H1 (cell line): ENCODE measurements at regions not wholly inside any gene's neighbourhood (a gene's known extent, or its start where the extent isn't known, plus 50 kb on each side); places are given as distances from the start of the nearest gene placed in this dataset.

Experiments
- CTCF ChIA-PET: fragments of 300-600 bp; sonication (Branson Sonifier 250); formaldehyde crosslinking; loops from one replicate; lab custom pipeline; 2021; ENCODE audit not compliant: partially characterized antibody; lab: Charles Lee
- POLR2A ChIA-PET: fragments of 300-600 bp; sonication (Branson Sonifier 250); formaldehyde crosslinking; loops from one replicate; lab custom pipeline; 2021; ENCODE audit warnings: inconsistent platforms; ENCODE audit not compliant: partially characterized antibody; lab: Charles Lee
- DNase-seq, 2 experiments: peaks; one replicate each; pipeline versions ENCODE4 v3.0.0 to v3.0.0-alpha.2; 2010 to 2022; ENCODE audit warnings: low spot score in 2 of 2, low read depth in 1 of 2, mixed read lengths in 1 of 2
- FAIRE-seq: peaks from 2 replicates; lab custom pipeline; 2011; peaks lifted over from hg19 to GRCh38; lab: Jason Lieb, UNC
- H2AFZ ChIP-seq: 2 replicates; pipeline ENCODE4 v1.8.1; 2012; ENCODE audit warnings: low read length, inconsistent platforms
- H2AK5ac ChIP-seq: 2 replicates; pipeline ENCODE4 v1.6.1; 2013; ENCODE audit warnings: low read depth, low read length
- H2BK120ac ChIP-seq: replicated peaks from 2 replicates; pipeline ENCODE3; 2013; ENCODE audit warnings: low read depth, low read length, inconsistent platforms
- H2BK12ac ChIP-seq: 2 replicates; pipeline ENCODE4 v1.6.1; 2013; ENCODE audit warnings: low read depth, low read length
- H2BK15ac ChIP-seq: 2 replicates; pipeline ENCODE4 v1.6.1; 2013; ENCODE audit warnings: low read length
- H2BK20ac ChIP-seq: 2 replicates; pipeline ENCODE4 v1.6.1; 2013; ENCODE audit warnings: low read length
- H2BK5ac ChIP-seq: 2 replicates; pipeline ENCODE4 v1.6.1; 2013; ENCODE audit warnings: low read depth, low read length
- H3K14ac ChIP-seq: 2 replicates; pipeline ENCODE4 v1.6.1; 2013; ENCODE audit warnings: inconsistent platforms; ENCODE audit not compliant: insufficient read length
- H3K18ac ChIP-seq: 2 replicates; pipeline ENCODE4 v1.6.1; 2013; ENCODE audit warnings: low read length; ENCODE audit errors: extremely low read depth
- H3K23ac ChIP-seq: 2 replicates; pipeline ENCODE4 v1.6.1; 2013; ENCODE audit warnings: inconsistent platforms; ENCODE audit not compliant: insufficient read length
- H3K23me2 ChIP-seq: 2 replicates; pipeline ENCODE4 v1.6.1; 2013; ENCODE audit warnings: low read depth, low read length
- H3K27ac ChIP-seq: 2 replicates; pipeline ENCODE4 v1.6.1; 2011; ENCODE audit warnings: low read depth, low read length, inconsistent platforms
- H3K27me3 ChIP-seq, 4 experiments: replicated peaks in 1 of 4; 1 replicate in 1 of 4; 2 replicates in 3 of 4; pipeline versions ENCODE4 v1.6.1 to v1.8.1; 2011 to 2013; ENCODE audit warnings: low read length in 3 of 4, mild to moderate bottlenecking in 3 of 4, inconsistent platforms in 2 of 4, mixed read lengths in 2 of 4, moderate library complexity in 1 of 4; ENCODE audit not compliant: control insufficient read depth in 3 of 4, insufficient read depth in 3 of 4; ENCODE audit errors: extremely low read depth in 1 of 4
- H3K36me3 ChIP-seq, 4 experiments: 2 replicates each; pipeline versions ENCODE4 v1.6.1 to v1.8.1; 2011 to 2013; ENCODE audit warnings: mild to moderate bottlenecking in 4 of 4, low read length in 3 of 4, moderate library complexity in 2 of 4, control low read depth in 1 of 4, inconsistent platforms in 1 of 4; ENCODE audit not compliant: insufficient read depth in 4 of 4, control insufficient read depth in 2 of 4
- H3K4ac ChIP-seq: replicated peaks from 2 replicates; pipeline ENCODE3; 2013; ENCODE audit warnings: low read length, low read depth, mixed read lengths, inconsistent platforms; ENCODE audit not compliant: insufficient read length
- H3K4me1 ChIP-seq, 4 experiments: replicated peaks in 1 of 4; 1 replicate in 1 of 4; 2 replicates in 3 of 4; pipeline versions ENCODE4 v1.6.1 to v1.8.1; 2011 to 2013; ENCODE audit warnings: low read length in 3 of 4, inconsistent platforms in 2 of 4, mixed read lengths in 1 of 4; ENCODE audit not compliant: insufficient read depth in 4 of 4, control insufficient read depth in 3 of 4
- H3K4me2 ChIP-seq, 2 experiments: 2 replicates each; pipeline versions ENCODE4 v1.6.1 to v1.8.1; 2011 to 2013; ENCODE audit warnings: low read depth in 2 of 2, low read length in 2 of 2, control low read depth in 1 of 2, inconsistent platforms in 1 of 2, mild to moderate bottlenecking in 1 of 2; ENCODE audit not compliant: insufficient read depth in 1 of 2
- H3K4me3 ChIP-seq, 4 experiments: fragments of 200-600, 300-600 bp in 1 of 4; sonication (generic), shearing (Covaris generic), sonication (Bioruptor Twin) in 1 of 4; 2 replicates each; pipeline versions ENCODE4 v1.5.1 to v1.8.1; 2011 to 2016; ENCODE audit warnings: low read length in 4 of 4, low read depth in 3 of 4, control low read depth in 2 of 4, inconsistent platforms in 2 of 4, mild to moderate bottlenecking in 2 of 4, mixed read lengths in 1 of 4, moderate library complexity in 1 of 4; ENCODE audit not compliant: insufficient read depth in 2 of 4; ENCODE audit errors: extremely low read depth in 1 of 4
- H3K56ac ChIP-seq: replicated peaks from 2 replicates; pipeline ENCODE3; 2013; ENCODE audit warnings: low read depth, mild to moderate bottlenecking, mixed read lengths, low read length, inconsistent platforms; ENCODE audit not compliant: insufficient read length
- H3K79me1 ChIP-seq: 2 replicates; pipeline ENCODE4 v1.6.1; 2013; ENCODE audit warnings: low read depth, low read length, control low read depth
- H3K79me2 ChIP-seq, 2 experiments: 2 replicates each; pipeline versions ENCODE4 v1.6.1 to v1.8.1; 2012 to 2013; ENCODE audit warnings: low read length in 2 of 2, mild to moderate bottlenecking in 2 of 2, inconsistent platforms in 1 of 2; ENCODE audit not compliant: insufficient read depth in 2 of 2, control insufficient read depth in 1 of 2
- H3K9ac ChIP-seq, 4 experiments: replicated peaks in 1 of 4; 1 replicate in 1 of 4; 2 replicates in 3 of 4; pipeline versions ENCODE4 v1.6.1 to v1.8.1; 2011 to 2013; ENCODE audit warnings: low read depth in 3 of 4, low read length in 3 of 4, control low read depth in 2 of 4, mild to moderate bottlenecking in 2 of 4, moderate library complexity in 2 of 4, inconsistent platforms in 1 of 4; ENCODE audit errors: extremely low read depth in 1 of 4
- H3K9me3 ChIP-seq, 2 experiments: 2 replicates each; pipeline versions ENCODE4 v1.6.1 to v1.8.1; 2012 to 2013; ENCODE audit warnings: mild to moderate bottlenecking in 2 of 2, moderate library complexity in 2 of 2, control low read depth in 1 of 2, inconsistent platforms in 1 of 2, low read depth in 1 of 2, low read length in 1 of 2, mixed read lengths in 1 of 2; ENCODE audit not compliant: insufficient read depth in 2 of 2
- H4K20me1 ChIP-seq, 2 experiments: replicated peaks in 1 of 2; 2 replicates each; pipeline versions ENCODE3 to v1.8.1; 2011 to 2013; ENCODE audit warnings: inconsistent platforms in 2 of 2, low read length in 2 of 2, mild to moderate bottlenecking in 1 of 2; ENCODE audit not compliant: insufficient read depth in 2 of 2, control insufficient read depth in 1 of 2
- H4K5ac ChIP-seq: 2 replicates; pipeline ENCODE4 v1.6.1; 2013; ENCODE audit warnings: low read length, low read depth, mixed read lengths, inconsistent platforms; ENCODE audit not compliant: insufficient read length
- H4K8ac ChIP-seq: 2 replicates; pipeline ENCODE4 v1.8.0; 2013; ENCODE audit warnings: mild to moderate bottlenecking, moderate library complexity, low read length, inconsistent platforms; ENCODE audit not compliant: insufficient read depth; ENCODE audit errors: extremely low read depth
- H4K91ac ChIP-seq: replicated peaks from 2 replicates; pipeline ENCODE3; 2013; ENCODE audit warnings: low read length, mixed read lengths, inconsistent platforms; ENCODE audit not compliant: insufficient read length
- BACH1 ChIP-seq: IDR thresholded peaks from 2 replicates; pipeline ENCODE4 v1.6.1; 2012; ENCODE audit warnings: low read length, improper control_type of control experiment
- BCL11A ChIP-seq, 2 experiments: IDR thresholded peaks; one replicate each; pipeline ENCODE4 v1.6.1; 2011; ENCODE audit warnings: low read depth in 2 of 2, low read length in 2 of 2, mild to moderate bottlenecking in 2 of 2
- BRCA1 ChIP-seq: IDR thresholded peaks from 2 replicates; pipeline ENCODE4 v1.6.1; 2012; ENCODE audit warnings: low read depth, low read length, improper control_type of control experiment
- CREB1 ChIP-seq: IDR thresholded peaks from 2 replicates; pipeline ENCODE4 v1.6.1; 2012; ENCODE audit warnings: inconsistent platforms
- GTF2F1 ChIP-seq: IDR thresholded peaks from 2 replicates; pipeline ENCODE4 v1.6.1; 2012; ENCODE audit warnings: low read depth, low read length, improper control_type of control experiment, borderline replicate concordance
- KDM1A ChIP-seq: fragments of 200-600, 300-600 bp; sonication (generic); IDR thresholded peaks from 2 replicates; pipeline ENCODE4 v1.7.1; 2016; ENCODE audit warnings: mild to moderate bottlenecking, low read length, borderline replicate concordance
- KDM5A ChIP-seq: fragments of 200-600 bp; IDR thresholded peaks from 2 replicates; pipeline ENCODE4 v1.7.1; 2012; ENCODE audit warnings: mild to moderate bottlenecking, low read length, inconsistent platforms, mixed read lengths
- MAFK ChIP-seq: IDR thresholded peaks from 2 replicates; pipeline ENCODE4 v1.6.1; 2012; ENCODE audit warnings: low read depth, mild to moderate bottlenecking, improper control_type of control experiment, low read length
- MAX ChIP-seq: IDR thresholded peaks from 2 replicates; pipeline ENCODE4 v1.6.1; 2012; ENCODE audit warnings: inconsistent platforms
- POLR2A ChIP-seq, 2 experiments: IDR thresholded peaks; 1 replicate in 1 of 2; 2 replicates in 1 of 2; pipeline ENCODE4 v1.6.1; 2011; ENCODE audit warnings: low read depth in 2 of 2, low read length in 2 of 2, mild to moderate bottlenecking in 2 of 2; ENCODE audit errors: control extremely low read depth in 1 of 2
- POLR2AphosphoS5 ChIP-seq: IDR thresholded peaks from 2 replicates; pipeline ENCODE4 v1.6.1; 2011; ENCODE audit warnings: low read depth, low read length
- SIX5 ChIP-seq: IDR thresholded peaks from 2 replicates; pipeline ENCODE4 v1.6.1; 2011; ENCODE audit warnings: mild to moderate bottlenecking, low read depth, low read length
- TAF1 ChIP-seq: IDR thresholded peaks from 2 replicates; pipeline ENCODE4 v1.6.1; 2011; ENCODE audit warnings: mild to moderate bottlenecking, low read depth, low read length
- TAF7 ChIP-seq: optimal IDR thresholded peaks from 2 replicates; pipeline ENCODE3; 2011; ENCODE audit warnings: low read depth, mild to moderate bottlenecking, inconsistent platforms, low read length, moderate library complexity, borderline replicate concordance
- TBP ChIP-seq: IDR thresholded peaks from 2 replicates; pipeline ENCODE4 v1.6.1; 2011; ENCODE audit warnings: low read depth, low read length, improper control_type of control experiment
- WGBS, 2 experiments: shearing (Covaris generic) in 1 of 2; methylation state at CpG; one replicate each; pipeline versions ENCODE4 v1.1.6 to v1.1.7; 2013 to 2015; ENCODE audit warnings: low lambda C conversion rate in 2 of 2, mixed read lengths in 2 of 2, inconsistent platforms in 1 of 2, low coverage in 1 of 2, missing lambda C conversion rate in 1 of 2; ENCODE audit not compliant: insufficient replicate concordance in 2 of 2, insufficient coverage in 1 of 2, insufficient read length in 1 of 2; ENCODE audit errors: extremely low coverage in 1 of 2, missing lambda C conversion rate in 1 of 2; 5-methylcytosine and 5-hydroxymethylcytosine counted together
- TF ChIP-seq, protein P1 (sequence below): IDR thresholded peaks from 2 replicates; pipeline ENCODE4 v1.6.1; 2011; ENCODE audit warnings: low read depth, mild to moderate bottlenecking, low read length; ENCODE audit not compliant: insufficient read depth

DNA sequence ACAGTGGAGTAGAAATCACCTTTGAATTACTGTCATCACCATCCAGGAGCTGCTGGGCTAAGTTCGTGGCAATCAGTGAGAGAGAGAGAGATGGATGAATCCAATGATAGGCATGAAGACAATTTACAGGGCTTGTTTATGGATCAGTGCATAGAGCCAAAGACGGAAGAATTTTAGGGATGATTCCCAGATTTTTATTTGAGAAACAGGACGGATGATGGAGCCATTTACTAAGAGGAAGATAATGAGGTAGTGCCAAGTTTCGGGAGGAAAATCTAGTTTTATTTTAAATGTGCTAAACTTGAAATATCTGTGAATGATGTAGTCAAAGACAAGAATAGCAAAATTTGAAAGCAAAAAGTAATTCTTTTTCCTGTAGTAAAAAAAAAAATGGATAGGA lies 394.2 kb upstream of the PAPPA start:
- Histone ChIP-seq H4K20me1 (no peaks in the 10 kb centered on the region), H3K9ac (no peak overlapping the region), H2AK5ac (no peak overlapping the region), H2BK20ac (no peak overlapping the region), H4K8ac (no peak overlapping the region), H2BK5ac (no peak overlapping the region), H3K18ac (no peak overlapping the region), H2BK15ac (no peak overlapping the region), H2BK12ac (no peak overlapping the region), H3K23me2 (no peaks in the 10 kb centered on the region), H3K79me2 (no peaks in the 10 kb centered on the region), H4K5ac (no peak overlapping the region), H3K27me3 (no peaks in the 10 kb centered on the region)
- POLR2A ChIA-PET, result no interaction called here
- no peak for DNase-seq
- 81% methylated on average over 4 of the region's 4 CpGs; no CpG with 5 or more reads in 1 of the 2 experiments for WGBS, 2 experiments
- TF ChIP-seq BRCA1 (no peak), KDM1A (no peak), BCL11A (IDR thresholded peaks at IDR 0.05; ENCODE audit: low read depth in 2 of 2, low read length in 2 of 2) (no peak), POLR2AphosphoS5 (no peak), GTF2F1 (no peak), POLR2A (IDR thresholded peaks at IDR 0.05; ENCODE audit: control extremely low read depth in 1 of 2, low read depth in 2 of 2, low read length in 2 of 2) (no peak), SIX5 (no peak), TBP (no peak), TAF1 (no peak), CREB1 (no peak), KDM5A (no peak), MAX (no peak), TAF7 (no peak), MAFK (no peak), BACH1 (no peak)
- TF ChIP-seq, protein P1, sequence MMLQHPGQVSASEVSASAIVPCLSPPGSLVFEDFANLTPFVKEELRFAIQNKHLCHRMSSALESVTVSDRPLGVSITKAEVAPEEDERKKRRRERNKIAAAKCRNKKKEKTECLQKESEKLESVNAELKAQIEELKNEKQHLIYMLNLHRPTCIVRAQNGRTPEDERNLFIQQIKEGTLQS, result no peak
- TF ChIP-seq, all 59 proteins: peak for 0
- H2AFZ ChIP-seq, result no peak overlapping the region
- H3K4me1 ChIP-seq, result no peaks in the 10 kb centered on the region
- H3K4me2 ChIP-seq, result no peak overlapping the region
- FAIRE-seq, result no peak
- H3K23ac ChIP-seq, result no peak overlapping the region
- H3K4me3 ChIP-seq, result no peak overlapping the region
- no peaks in the 10 kb centered on the region for H3K79me1 ChIP-seq
- no peaks in the 10 kb centered on the region for H3K36me3 ChIP-seq
- H3K4ac ChIP-seq, result no peak overlapping the region
- no peak overlapping the region for H3K14ac ChIP-seq
- H4K91ac ChIP-seq, result no peak overlapping the region
- no peak overlapping the region for H2BK120ac ChIP-seq
- CTCF ChIA-PET, result no interaction called here
- H3K27ac ChIP-seq, result no peak overlapping the region
- H3K56ac ChIP-seq, result no peak overlapping the region
- no peaks in the 10 kb centered on the region for H3K9me3 ChIP-seq
